Ovary (tissue), 7 donors: ENCODE measurements at regions not wholly inside any gene's neighbourhood (a gene's known extent, or its start where the extent isn't known, plus 50 kb on each side); places are given as distances from the start of the nearest gene placed in this dataset.

Source experiments
- DNase-seq, 5 donors: peaks; one replicate each; pipeline ENCODE4 v3.0.0-alpha.2; 2019 to 2020
- H3K27ac ChIP-seq, 2 donors: fragments of 200-600 bp; one replicate each; pipeline versions ENCODE4 v1.5.1 to v1.8.0; 2019 to 2022
- H3K27me3 ChIP-seq: fragments of 200-600 bp; one replicate; pipeline ENCODE4 v1.8.0; 2022
- H3K36me3 ChIP-seq: fragments of 200-600 bp; sonication (generic); one replicate; pipeline ENCODE4 v1.5.1; 2019
- H3K4me1 ChIP-seq: one replicate; pipeline ENCODE4 v1.8.1; 2013; ENCODE audit warnings: mild to moderate bottlenecking, moderate library complexity; ENCODE audit not compliant: insufficient read depth
- H3K4me3 ChIP-seq: fragments of 200-600 bp; sonication (generic); one replicate; pipeline ENCODE4 v1.5.1; 2017
- H3K9me3 ChIP-seq, 2 donors: fragments of 200-600 bp in 1 of 2; sonication (generic) in 1 of 2; one replicate each; pipeline versions ENCODE4 v1.5.1 to v1.8.1; 2013 to 2019; ENCODE audit warnings: mild to moderate bottlenecking in 1 of 2, moderate library complexity in 1 of 2
- CTCF ChIP-seq, 3 donors: fragments of 450-650 bp in 2 of 3; fragments of 200-600 bp in 1 of 3; IDR thresholded peaks; one replicate each; pipeline versions ENCODE4 v1.5.1 to v1.8.0; 2016 to 2022; ENCODE audit warnings: antibody characterized with exemption in 3 of 3, mild to moderate bottlenecking in 1 of 3
- EP300 ChIP-seq: sonication (generic); formaldehyde crosslinking; IDR thresholded peaks from one replicate; pipeline ENCODE4 v1.6.1; 2017; ENCODE audit warnings: antibody characterized with exemption
- POLR2A ChIP-seq: fragments of 450-650 bp; IDR thresholded peaks from one replicate; pipeline ENCODE4 v1.6.1; 2017; ENCODE audit warnings: antibody characterized with exemption, mild to moderate bottlenecking, moderate library complexity
- WGBS, 3 donors: extraction: QIAGEN DNeasy Blood & Tissue Kit in 1 of 3; methylation state at CpG; one replicate each; pipeline versions ENCODE4 v1.1.5 to v1.1.7; 2013 to 2017; 5-methylcytosine and 5-hydroxymethylcytosine counted together
- intact Hi-C, 4 donors: fragments of 100-400 bp; cut with DNase I; formaldehyde crosslinking; loops; one replicate each; pipeline versions ENCODE4 v1.11.0 to v1.15.1; 2022 to 2023
- donor health status: DM: no; HTN: no; CAD: no; lungs with moderate emphysema.
- donor health status: DM: no; HTN: no; CAD: no.
- donor health status: Bipolar disorder and iron deficiency.
- donor health status: DM: no; HTN: no; CAD: no.
- donor health status: DM: yes; HTN: yes; CAD: no.

GRCh38 chr5:112548246-112548881, 129.3 kb upstream of the EPB41L4A start:
- no peak for DNase-seq
- 19 to 21% (median 21%) methylated on average over 4 of the region's 4 CpGs for WGBS, 3 donors

GRCh38 chr5:112549127-112549526, 130.1 kb upstream of the EPB41L4A start:
- TF ChIP-seq EP300: no peak
- no peak for TF ChIP-seq POLR2A
- no peak for TF ChIP-seq CTCF (IDR thresholded peaks at IDR 0.05)
- no peaks in the 10 kb centered on the region for H3K9me3 ChIP-seq
- H3K27me3 ChIP-seq: no peaks in the 10 kb centered on the region
- H3K27ac ChIP-seq: no peak overlapping the region
- DNase-seq: no peak
- 84 to 88% (median 84%) methylated on average over 4 of the region's 4 CpGs for WGBS, 3 donors
- H3K36me3 ChIP-seq: no peaks in the 10 kb centered on the region
- H3K4me1 ChIP-seq: no peaks in the 10 kb centered on the region
- H3K4me3 ChIP-seq: no peak overlapping the region
- intact Hi-C loops: loop anchor here in 1 of 4 donors (5.0 kb wide), 1 partner anchor 208 kb away; no protein-coding TSS in a partner anchor

More at GRCh38 chr5:112548246-112548881, 129.3 kb upstream of the EPB41L4A start:
- H3K27me3 ChIP-seq: no peaks in the 10 kb centered on the region
- intact Hi-C loops: loop anchor here in 1 of 4 donors (5.0 kb wide), 1 partner anchor 209 kb away; no protein-coding TSS in a partner anchor
- TF ChIP-seq CTCF (IDR thresholded peaks at IDR 0.05): no peak
- no peaks in the 10 kb centered on the region for H3K4me1 ChIP-seq
- H3K27ac ChIP-seq: no peak overlapping the region
- H3K9me3 ChIP-seq: no peaks in the 10 kb centered on the region
- no peak overlapping the region for H3K4me3 ChIP-seq
- no peaks in the 10 kb centered on the region for H3K36me3 ChIP-seq

GRCh38 chr5:112549605-112550166, 130.6 kb upstream of the EPB41L4A start:
- DNase-seq: no peak
- Histone ChIP-seq H3K4me1 (no peaks in the 10 kb centered on the region), H3K36me3 (no peaks in the 10 kb centered on the region), H3K27me3 (no peaks in the 10 kb centered on the region), H3K27ac (no peak overlapping the region), H3K9me3 (no peaks in the 10 kb centered on the region), H3K4me3 (no peak overlapping the region)
- WGBS, 3 donors: 73 to 87% (median 77%) methylated on average over 2 of the region's 2 CpGs
- intact Hi-C loops: loop anchor here (2.0 to 10.0 kb wide), 4 partner anchors 208 to 415 kb away; partner anchors contain the start of gene REEP5 (in 1 of the 4)
- TF ChIP-seq POLR2A (no peak), CTCF (IDR thresholded peaks at IDR 0.05) (no peak), EP300 (no peak)

- intact Hi-C loops: loop anchor here in 3 of 4 donors (2.0 to 10.0 kb wide), 5 partner anchors 205 to 413 kb away; partner anchors contain the start of gene REEP5 (in 1 of the 3)
- no peaks in the 10 kb centered on the region for H3K4me1 ChIP-seq
- H3K27me3 ChIP-seq: no peaks in the 10 kb centered on the region
- H3K4me3 ChIP-seq: no peak overlapping the region
- no peak overlapping the region for H3K27ac ChIP-seq
- no peaks in the 10 kb centered on the region for H3K9me3 ChIP-seq
- WGBS, 3 donors: 49 to 57% (median 53%) methylated on average over 5 of the region's 5 CpGs
- peak in 2 of 5 donors; percentile 15 to 55 for DNase-seq
- H3K36me3 ChIP-seq: no peaks in the 10 kb centered on the region
- TF ChIP-seq POLR2A (no peak), CTCF (IDR thresholded peaks at IDR 0.05) (peak; percentile 54 to 84 (median 67))
These were observed 132.4 kb upstream of the EPB41L4A start for GRCh38 chr5:112551419-112552032.
